ENCODE measurements at regions not wholly inside any gene's neighbourhood (a gene's known extent, or its start where the extent isn't known, plus 50 kb on each side); places are given as distances from the start of the nearest gene placed in this dataset.

DNA sequence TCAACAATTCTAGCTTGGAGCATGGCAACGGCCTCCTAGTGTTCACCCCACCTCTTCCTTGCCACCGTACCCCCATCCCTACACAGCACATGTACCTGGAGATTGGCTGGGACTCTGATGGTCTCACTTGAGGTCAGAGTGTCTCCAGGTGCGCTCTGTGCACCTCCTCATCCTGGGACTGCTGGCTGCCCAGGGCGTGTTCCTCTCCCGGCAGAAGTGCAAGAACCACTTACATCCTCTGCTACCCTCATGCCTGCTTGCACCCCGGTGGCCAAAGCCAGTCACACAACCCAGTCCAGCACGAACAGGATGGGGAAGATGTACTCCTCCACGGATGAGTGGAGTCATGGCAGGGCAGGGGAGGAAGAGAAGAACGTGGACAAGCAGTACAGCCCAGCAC lies 151.5 kb downstream of the ASB1 start:
- DNase-seq (ENCODE audit: low read depth): no peak
- TF ChIP-seq, protein P1, sequence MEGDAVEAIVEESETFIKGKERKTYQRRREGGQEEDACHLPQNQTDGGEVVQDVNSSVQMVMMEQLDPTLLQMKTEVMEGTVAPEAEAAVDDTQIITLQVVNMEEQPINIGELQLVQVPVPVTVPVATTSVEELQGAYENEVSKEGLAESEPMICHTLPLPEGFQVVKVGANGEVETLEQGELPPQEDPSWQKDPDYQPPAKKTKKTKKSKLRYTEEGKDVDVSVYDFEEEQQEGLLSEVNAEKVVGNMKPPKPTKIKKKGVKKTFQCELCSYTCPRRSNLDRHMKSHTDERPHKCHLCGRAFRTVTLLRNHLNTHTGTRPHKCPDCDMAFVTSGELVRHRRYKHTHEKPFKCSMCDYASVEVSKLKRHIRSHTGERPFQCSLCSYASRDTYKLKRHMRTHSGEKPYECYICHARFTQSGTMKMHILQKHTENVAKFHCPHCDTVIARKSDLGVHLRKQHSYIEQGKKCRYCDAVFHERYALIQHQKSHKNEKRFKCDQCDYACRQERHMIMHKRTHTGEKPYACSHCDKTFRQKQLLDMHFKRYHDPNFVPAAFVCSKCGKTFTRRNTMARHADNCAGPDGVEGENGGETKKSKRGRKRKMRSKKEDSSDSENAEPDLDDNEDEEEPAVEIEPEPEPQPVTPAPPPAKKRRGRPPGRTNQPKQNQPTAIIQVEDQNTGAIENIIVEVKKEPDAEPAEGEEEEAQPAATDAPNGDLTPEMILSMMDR (IDR thresholded peaks at IDR 0.05; ENCODE audit: insufficient read depth, low read depth, low read length): no peak
- H3K4me3 ChIP-seq (ENCODE audit: low read depth, low read length): no peak overlapping the region

DNA sequence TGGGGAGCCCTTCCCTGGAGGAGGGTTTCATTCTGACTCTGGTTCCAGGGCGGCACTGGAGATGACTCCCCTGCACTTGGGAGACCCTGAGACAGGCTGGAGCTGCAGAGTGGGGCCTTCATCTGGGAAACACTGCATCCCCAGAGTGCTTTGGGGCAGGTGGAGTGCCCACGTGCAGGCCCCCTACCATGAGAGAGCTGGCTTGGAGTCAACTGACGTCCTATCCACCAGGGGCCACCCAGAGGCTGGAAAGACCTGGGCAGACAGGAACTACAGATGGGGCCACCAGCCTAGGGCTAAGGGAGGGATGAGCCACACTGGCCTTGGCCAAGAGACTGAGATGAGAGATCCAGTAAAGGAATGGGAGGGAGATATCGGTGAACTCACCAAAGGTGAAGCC lies 153.8 kb downstream of the ASB1 start:
- no peak for DNase-seq (ENCODE audit: low read depth)
- TF ChIP-seq, protein P1 (IDR thresholded peaks at IDR 0.05; ENCODE audit: insufficient read depth, low read depth, low read length): no peak
- H3K4me3 ChIP-seq (ENCODE audit: low read depth, low read length): no peak overlapping the region

DNA sequence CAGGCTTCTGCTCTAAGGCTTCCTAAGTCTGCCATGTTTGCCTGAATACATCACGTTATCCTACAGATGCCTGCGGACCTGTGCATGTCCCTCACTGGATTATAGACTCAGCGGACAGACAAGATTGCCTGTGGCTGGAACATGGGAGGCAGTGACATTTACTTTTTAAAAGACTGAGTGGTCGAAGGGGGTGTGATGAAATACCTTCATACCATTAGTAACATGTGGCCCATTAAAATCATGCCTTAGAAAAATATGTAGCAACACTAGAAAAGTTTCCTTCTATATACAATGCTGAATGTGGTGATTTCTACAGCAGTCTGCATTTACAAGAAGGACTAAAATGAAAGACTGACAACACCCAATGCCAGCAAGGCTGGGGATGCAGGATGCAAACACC lies 154.4 kb downstream of the ASB1 start:
- DNase-seq (ENCODE audit: low read depth): peak; percentile 13
- TF ChIP-seq, protein P1 (IDR thresholded peaks at IDR 0.05; ENCODE audit: insufficient read depth, low read depth, low read length): no peak
- no peak overlapping the region for H3K4me3 ChIP-seq (ENCODE audit: low read depth, low read length)

DNA sequence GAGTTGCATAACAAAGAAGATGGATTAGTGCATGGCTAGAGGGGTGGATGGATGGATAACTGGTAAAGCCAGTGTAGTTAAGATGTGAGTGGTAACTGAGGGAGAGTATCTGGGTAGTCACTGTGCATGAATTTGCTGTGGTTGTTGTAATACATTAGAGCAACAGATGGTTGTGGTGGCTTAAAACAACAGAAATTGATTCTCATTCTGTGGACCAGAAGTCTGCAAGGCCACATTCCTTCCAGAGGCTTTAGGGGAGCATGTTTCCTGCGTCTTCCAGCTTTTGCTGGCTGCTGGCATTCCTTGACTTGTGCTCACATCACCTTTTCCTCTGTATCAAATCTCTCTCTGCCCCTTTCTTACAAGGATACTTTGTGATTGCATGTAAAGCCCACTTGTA lies 155.4 kb downstream of the ASB1 start:
- TF ChIP-seq, protein P1 (IDR thresholded peaks at IDR 0.05; ENCODE audit: insufficient read depth, low read depth, low read length): no peak
- no peak for DNase-seq (ENCODE audit: low read depth)

DNA sequence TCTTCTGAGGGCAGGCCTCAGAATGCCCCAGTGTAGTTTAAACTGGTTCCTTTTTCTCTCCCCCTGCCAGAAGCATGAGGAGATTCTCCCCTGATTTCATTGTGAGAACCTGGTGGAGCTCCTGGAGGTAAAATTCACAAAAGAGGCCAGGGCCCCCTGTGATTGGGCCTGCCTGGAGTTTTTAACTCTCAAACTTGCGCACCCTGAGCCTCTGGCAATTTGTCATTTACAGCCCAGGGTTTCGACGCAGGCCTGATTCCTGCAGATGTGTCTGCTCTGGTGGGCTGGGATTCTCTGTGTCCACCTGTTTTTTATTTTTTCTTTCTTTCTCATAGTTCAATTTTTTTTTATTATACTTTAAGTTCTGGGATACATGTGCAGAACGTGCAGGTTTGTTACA lies 157.9 kb downstream of the ASB1 start:
- TF ChIP-seq, protein P1 (IDR thresholded peaks at IDR 0.05; ENCODE audit: insufficient read depth, low read depth, low read length): no peak

More for the DNA sequence above, 155.4 kb downstream of the ASB1 start:
- H3K4me3 ChIP-seq (ENCODE audit: low read depth, low read length): no peak overlapping the region

DNA sequence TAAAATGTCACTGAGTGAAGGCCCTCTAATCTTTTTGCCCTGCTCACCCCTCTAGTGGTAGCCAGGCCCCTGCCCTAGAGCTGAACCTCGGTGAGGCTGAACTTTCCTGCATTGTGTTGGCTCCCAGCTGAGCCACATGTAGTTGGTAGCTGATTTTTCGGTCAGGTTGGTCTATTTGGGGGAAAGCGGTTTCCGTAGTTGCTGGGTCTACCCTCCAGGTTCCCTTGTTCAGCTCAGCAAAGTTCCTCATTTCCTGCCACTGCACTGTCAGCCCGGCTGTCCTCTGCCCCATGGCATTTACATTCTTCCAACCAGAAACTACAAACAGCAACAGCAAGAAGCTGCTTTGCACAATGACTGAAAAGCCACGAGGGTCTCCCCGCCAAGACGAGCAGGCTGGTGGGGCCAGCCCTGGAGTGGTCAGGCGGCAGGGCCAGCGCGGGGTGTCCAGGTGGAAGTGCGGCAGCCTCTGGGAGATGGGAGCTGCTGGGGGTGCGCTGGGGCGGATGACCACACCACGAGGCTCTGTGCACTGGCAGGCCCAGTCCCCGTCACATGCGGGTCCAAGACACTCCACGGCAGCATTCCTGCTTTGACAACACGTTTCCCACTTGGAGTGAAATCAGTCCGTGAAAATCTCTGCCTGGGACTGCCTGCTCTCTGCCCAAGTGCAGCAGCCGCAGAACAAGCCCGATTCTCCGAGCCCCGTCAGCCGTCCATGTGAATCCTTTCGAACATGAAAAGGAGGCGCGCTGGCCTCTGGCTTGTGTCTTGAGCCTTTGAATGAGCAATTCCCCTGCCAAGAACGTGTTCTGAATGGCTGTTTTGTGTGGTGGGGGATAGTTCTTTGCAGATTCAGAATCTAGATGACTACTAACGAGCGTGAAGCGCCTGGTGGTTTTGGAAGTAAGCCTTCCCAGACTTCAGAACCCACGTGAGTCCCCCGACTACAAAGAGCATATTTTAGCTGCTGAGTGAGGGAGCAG lies 159.4 kb downstream of the ASB1 start:
- DNase-seq (ENCODE audit: low read depth): peak; percentile 13
- TF ChIP-seq, protein P1 (IDR thresholded peaks at IDR 0.05; ENCODE audit: insufficient read depth, low read depth, low read length): no peak
- no peak overlapping the region for H3K4me3 ChIP-seq (ENCODE audit: low read depth, low read length)

More for the DNA sequence above, 157.9 kb downstream of the ASB1 start:
- no peak for DNase-seq (ENCODE audit: low read depth)
- no peak overlapping the region for H3K4me3 ChIP-seq (ENCODE audit: low read depth, low read length)

Data from fibroblast of villous mesenchyme (primary cell).